ENCODE measurements at regions not wholly inside any gene's neighbourhood (a gene's known extent, or its start where the extent isn't known, plus 50 kb on each side); places are given as distances from the start of the nearest gene placed in this dataset.

GRCh38 chr18:34042423-34043146, 182.1 kb downstream of the NOL4 start:
- no peak for DNase-seq (ENCODE audit: low spot score)
- TF ChIP-seq CTCF (IDR thresholded peaks at IDR 0.05; ENCODE audit: extremely low read depth, missing control alignments) = no peak

- no peak for TF ChIP-seq CTCF (IDR thresholded peaks at IDR 0.05; ENCODE audit: extremely low read depth, missing control alignments)
- no peak for DNase-seq (ENCODE audit: low spot score)
Measured at GRCh38 chr18:34039611-34040010, 185.1 kb downstream of the NOL4 start.

GRCh38 chr18:34039201-34039600, 185.5 kb downstream of the NOL4 start:
- peak; percentile 2 for DNase-seq (ENCODE audit: low spot score)

GRCh38 chr18:34038086-34038485, 186.6 kb downstream of the NOL4 start:
- no peak for TF ChIP-seq CTCF (IDR thresholded peaks at IDR 0.05; ENCODE audit: extremely low read depth, missing control alignments)

More at GRCh38 chr18:34039201-34039600, 185.5 kb downstream of the NOL4 start:
- no peak for TF ChIP-seq CTCF (IDR thresholded peaks at IDR 0.05; ENCODE audit: extremely low read depth, missing control alignments)

GRCh38 chr18:34033968-34034367, 190.7 kb downstream of the NOL4 start:
- TF ChIP-seq CTCF (IDR thresholded peaks at IDR 0.05; ENCODE audit: extremely low read depth, missing control alignments) = no peak
- DNase-seq (ENCODE audit: low spot score) = no peak

More at GRCh38 chr18:34038086-34038485, 186.6 kb downstream of the NOL4 start:
- no peak for DNase-seq (ENCODE audit: low spot score)

GRCh38 chr18:34031810-34032209, 192.9 kb downstream of the NOL4 start:
- DNase-seq (ENCODE audit: low spot score) = no peak

More at GRCh38 chr18:34031810-34032209, 192.9 kb downstream of the NOL4 start:
- no peak for TF ChIP-seq CTCF (IDR thresholded peaks at IDR 0.05; ENCODE audit: extremely low read depth, missing control alignments)

Measured in GM20000 (cell line).